Endothelial cell of umbilical vein (primary cell): ENCODE measurements at regions not wholly inside any gene's neighbourhood (a gene's known extent, or its start where the extent isn't known, plus 50 kb on each side); places are given as distances from the start of the nearest gene placed in this dataset.

ENCODE experiments used
- BruUV-seq: library from RNA; stranded (reverse); fragments of 400-500 nt; replicated peaks from 2 replicates; lab custom pipeline; 2021; lab: Mats Ljungman, UMichigan
- CTCF ChIA-PET: fragments of 300-600, 350-600 bp; sonication (Branson Sonifier 250); formaldehyde crosslinking; loops from one replicate; lab custom pipeline; 2021; ENCODE audit warnings: antibody characterized with exemption, inconsistent platforms; lab: Charles Lee
- POLR2A ChIA-PET: fragments of 300-600, 350-600 bp; sonication (Branson Sonifier 250); formaldehyde crosslinking; loops from one replicate; lab custom pipeline; 2021; ENCODE audit warnings: antibody characterized with exemption, inconsistent platforms; lab: Charles Lee
- DNase-seq: peaks from one replicate; pipeline ENCODE4 v3.0.0-alpha.2; 2011; ENCODE audit warnings: low read depth, low spot score
- FAIRE-seq: peaks from 2 replicates; lab custom pipeline; 2011; peaks lifted over from hg19 to GRCh38; lab: Jason Lieb, UNC
- H2AFZ ChIP-seq: 2 replicates; pipeline ENCODE4 v1.6.0; 2012; ENCODE audit warnings: low read depth, low read length, control low read depth, inconsistent platforms
- H3K27ac ChIP-seq: 2 replicates; pipeline ENCODE4 v1.5.1; 2011; ENCODE audit warnings: low read depth, mild to moderate bottlenecking, control low read depth, low read length, moderate library complexity; ENCODE audit not compliant: insufficient read depth
- H3K27me3 ChIP-seq, 2 experiments: 2 replicates each; pipeline versions ENCODE4 v1.6.0 to v1.6.1; 2011; ENCODE audit warnings: low read length in 2 of 2, mixed read lengths in 1 of 2; ENCODE audit not compliant: control insufficient read depth in 2 of 2, insufficient read depth in 2 of 2
- H3K36me3 ChIP-seq, 2 experiments: 2 replicates in 1 of 2; 3 replicates in 1 of 2; pipeline ENCODE4 v1.5.1; 2011; ENCODE audit warnings: low read length in 2 of 2, mild to moderate bottlenecking in 1 of 2, moderate library complexity in 1 of 2; ENCODE audit not compliant: control insufficient read depth in 2 of 2, insufficient read depth in 2 of 2; ENCODE audit errors: extremely low read depth in 1 of 2
- H3K4me1 ChIP-seq: 3 replicates; pipeline ENCODE4 v1.5.1; 2011; ENCODE audit warnings: mild to moderate bottlenecking, low read length; ENCODE audit not compliant: control insufficient read depth, insufficient read depth; ENCODE audit errors: extremely low read depth
- H3K4me2 ChIP-seq: 2 replicates; pipeline ENCODE4 v1.6.1; 2011; ENCODE audit warnings: low read length, control low read depth, mixed read lengths; ENCODE audit not compliant: insufficient read depth
- H3K4me3 ChIP-seq, 3 experiments: fragments of 200-600 bp in 1 of 3; sonication (generic), shearing (Covaris generic) in 1 of 3; replicated peaks in 1 of 3; 2 replicates each; pipeline ENCODE4 v1.5.1; 2011 to 2016; ENCODE audit warnings: control low read depth in 3 of 3, low read length in 3 of 3, mild to moderate bottlenecking in 2 of 3, inconsistent platforms in 1 of 3, low read depth in 1 of 3, moderate library complexity in 1 of 3; ENCODE audit not compliant: insufficient read depth in 1 of 3
- H3K79me2 ChIP-seq: 2 replicates; pipeline ENCODE4 v1.6.0; 2012; ENCODE audit warnings: low read length, inconsistent platforms; ENCODE audit not compliant: control insufficient read depth, insufficient read depth
- H3K9ac ChIP-seq: replicated peaks from 2 replicates; pipeline ENCODE3; 2011; ENCODE audit warnings: low read length, control low read depth; ENCODE audit not compliant: insufficient read depth; ENCODE audit errors: extremely low read depth
- H3K9me1 ChIP-seq: replicated peaks from 3 replicates; pipeline ENCODE4 v1.6.0; 2011; ENCODE audit warnings: mild to moderate bottlenecking, low read length; ENCODE audit not compliant: control insufficient read depth, insufficient read depth; ENCODE audit errors: extremely low read depth
- H3K9me3 ChIP-seq: replicated peaks from 2 replicates; pipeline ENCODE4 v1.5.1; 2012; ENCODE audit warnings: low read length, inconsistent platforms; ENCODE audit not compliant: control insufficient read depth, insufficient read depth
- H4K20me1 ChIP-seq: replicated peaks from 2 replicates; pipeline ENCODE3; 2011; ENCODE audit warnings: mild to moderate bottlenecking, low read length; ENCODE audit not compliant: control insufficient read depth, insufficient read depth; ENCODE audit errors: extremely low read depth
- EZH2 ChIP-seq: IDR thresholded peaks from 2 replicates; pipeline ENCODE4 v1.6.1; 2012; ENCODE audit warnings: borderline replicate concordance, low read depth, mild to moderate bottlenecking, moderate library complexity, low read length, inconsistent platforms; ENCODE audit not compliant: severe bottlenecking
- FOS ChIP-seq: IDR thresholded peaks from 2 replicates; pipeline ENCODE4 v1.6.1; 2011; ENCODE audit warnings: mild to moderate bottlenecking, low read length, moderate library complexity, borderline replicate concordance; ENCODE audit not compliant: insufficient read depth
- GATA2 ChIP-seq: IDR thresholded peaks from 2 replicates; pipeline ENCODE4 v1.7.0; 2011; ENCODE audit warnings: low read depth, mild to moderate bottlenecking, moderate library complexity, mixed read lengths, low read length; ENCODE audit not compliant: insufficient read length, insufficient read depth
- JUN ChIP-seq: IDR thresholded peaks from 2 replicates; pipeline ENCODE4 v1.6.1; 2011; ENCODE audit warnings: borderline replicate concordance, low read depth; ENCODE audit not compliant: insufficient read length, insufficient read depth
- MYC ChIP-seq: IDR thresholded peaks from one replicate; pipeline ENCODE4 v1.6.1; 2011; ENCODE audit warnings: mild to moderate bottlenecking, low read depth, low read length
- POLR2A ChIP-seq: IDR thresholded peaks from 2 replicates; pipeline ENCODE4 v1.6.1; 2012; ENCODE audit warnings: low read depth, mild to moderate bottlenecking, control low read depth, low read length
- POLR2AphosphoS5 ChIP-seq: IDR thresholded peaks from 2 replicates; pipeline ENCODE4 v1.6.1; 2012; ENCODE audit warnings: low read depth, mild to moderate bottlenecking, control low read depth, low read length, moderate library complexity; ENCODE audit not compliant: insufficient read depth
- dilution Hi-C: fragments of 300-500 bp; cut with MboI; formaldehyde crosslinking; loops from one replicate; pipeline ENCODE4 v1.15.0; 2019; ENCODE audit warnings: low sequenced_read_pairs; ENCODE audit not compliant: extremely low pct_ligation_motif_present
- intact Hi-C: fragments of 100-400 bp; cut with micrococcal nuclease; formaldehyde crosslinking; loops from one replicate; pipeline ENCODE4 v1.10.0; 2022
- TF ChIP-seq, protein P1 (sequence below): IDR thresholded peaks from 2 replicates; pipeline ENCODE4 v1.6.1; 2011; ENCODE audit not compliant: insufficient read depth, insufficient read length
- TF ChIP-seq, protein P2 (sequence below), 2 donors: IDR thresholded peaks; 1 replicate in 1 of 2; 2 replicates in 1 of 2; pipeline ENCODE4 v1.5.1; 2011; ENCODE audit warnings: low read length in 2 of 2, mild to moderate bottlenecking in 2 of 2, moderate library complexity in 2 of 2, control low read depth in 1 of 2, inconsistent platforms in 1 of 2, low read depth in 1 of 2; ENCODE audit not compliant: insufficient read depth in 1 of 2; ENCODE audit errors: extremely low read depth in 1 of 2

DNA sequence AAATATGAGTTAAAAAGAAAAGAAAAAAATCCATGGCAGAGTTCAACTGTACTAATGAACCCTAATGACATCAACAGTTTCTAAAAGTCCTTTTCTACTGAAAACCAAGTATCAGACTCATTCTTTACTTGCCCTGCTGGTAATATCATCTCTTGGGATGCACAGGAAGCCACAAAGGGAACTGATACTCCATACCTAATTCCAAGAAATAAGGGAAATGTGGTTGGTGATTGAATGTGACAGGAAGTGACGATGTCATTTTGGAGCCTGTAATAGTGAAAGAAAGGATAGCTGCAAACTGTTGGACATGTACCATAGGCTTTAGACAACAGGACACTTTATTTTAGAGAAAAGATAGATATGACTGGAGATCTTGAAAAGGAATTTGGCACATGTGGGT, 98.7 kb upstream of the VAV3 start:
- H3K9me1 ChIP-seq = no peaks in the 10 kb centered on the region
- BruUV-seq = no TSS peak
- H3K79me2 ChIP-seq = no peaks in the 10 kb centered on the region
- ChIA-PET CTCF (no interaction called here), POLR2A (no interaction called here)
- dilution Hi-C loops = no loop called here
- H3K9ac ChIP-seq = no peak overlapping the region
- no peak for FAIRE-seq
- intact Hi-C loops = no loop called here
- no peaks in the 10 kb centered on the region for H3K4me1 ChIP-seq
- no peak overlapping the region for H3K27ac ChIP-seq
- no peaks in the 10 kb centered on the region for H3K36me3 ChIP-seq
- TF ChIP-seq EZH2 (no peak), JUN (no peak), POLR2AphosphoS5 (no peak), POLR2A (no peak), MYC (no peak), GATA2 (no peak), FOS (no peak)
- TF ChIP-seq, protein P1, sequence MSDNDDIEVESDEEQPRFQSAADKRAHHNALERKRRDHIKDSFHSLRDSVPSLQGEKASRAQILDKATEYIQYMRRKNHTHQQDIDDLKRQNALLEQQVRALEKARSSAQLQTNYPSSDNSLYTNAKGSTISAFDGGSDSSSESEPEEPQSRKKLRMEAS = no peak
- TF ChIP-seq, protein P2, sequence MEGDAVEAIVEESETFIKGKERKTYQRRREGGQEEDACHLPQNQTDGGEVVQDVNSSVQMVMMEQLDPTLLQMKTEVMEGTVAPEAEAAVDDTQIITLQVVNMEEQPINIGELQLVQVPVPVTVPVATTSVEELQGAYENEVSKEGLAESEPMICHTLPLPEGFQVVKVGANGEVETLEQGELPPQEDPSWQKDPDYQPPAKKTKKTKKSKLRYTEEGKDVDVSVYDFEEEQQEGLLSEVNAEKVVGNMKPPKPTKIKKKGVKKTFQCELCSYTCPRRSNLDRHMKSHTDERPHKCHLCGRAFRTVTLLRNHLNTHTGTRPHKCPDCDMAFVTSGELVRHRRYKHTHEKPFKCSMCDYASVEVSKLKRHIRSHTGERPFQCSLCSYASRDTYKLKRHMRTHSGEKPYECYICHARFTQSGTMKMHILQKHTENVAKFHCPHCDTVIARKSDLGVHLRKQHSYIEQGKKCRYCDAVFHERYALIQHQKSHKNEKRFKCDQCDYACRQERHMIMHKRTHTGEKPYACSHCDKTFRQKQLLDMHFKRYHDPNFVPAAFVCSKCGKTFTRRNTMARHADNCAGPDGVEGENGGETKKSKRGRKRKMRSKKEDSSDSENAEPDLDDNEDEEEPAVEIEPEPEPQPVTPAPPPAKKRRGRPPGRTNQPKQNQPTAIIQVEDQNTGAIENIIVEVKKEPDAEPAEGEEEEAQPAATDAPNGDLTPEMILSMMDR (IDR thresholded peaks at IDR 0.05; ENCODE audit: extremely low read depth in 1 of 2, insufficient read depth in 1 of 2, low read depth in 1 of 2, low read length in 2 of 2) = no peak
- no peaks in the 10 kb centered on the region for H3K9me3 ChIP-seq
- no peak for DNase-seq
- H4K20me1 ChIP-seq = no peaks in the 10 kb centered on the region
- no peak overlapping the region for H3K4me2 ChIP-seq
- H3K27me3 ChIP-seq = no peaks in the 10 kb centered on the region
- no peak overlapping the region for H2AFZ ChIP-seq
- H3K4me3 ChIP-seq = no peak overlapping the region
